Gastroesophageal sphincter (tissue), 3 donors: ENCODE measurements at regions not wholly inside any gene's neighbourhood (a gene's known extent, or its start where the extent isn't known, plus 50 kb on each side); places are given as distances from the start of the nearest gene placed in this dataset.

Source experiments
- CTCF ChIP-seq, 4 experiments: fragments of 200-600 bp in 2 of 4; fragments of 450-650 bp in 2 of 4; sonication (generic) in 1 of 4; IDR thresholded peaks; one replicate each; pipeline ENCODE4 v1.5.1; 2017 to 2019; ENCODE audit warnings: antibody characterized with exemption in 4 of 4, mild to moderate bottlenecking in 2 of 4, moderate library complexity in 2 of 4
- POLR2A ChIP-seq, 2 donors: fragments of 450-650 bp; IDR thresholded peaks; one replicate each; pipeline ENCODE4 v1.6.1; 2017; ENCODE audit warnings: antibody characterized with exemption in 2 of 2, mild to moderate bottlenecking in 2 of 2, moderate library complexity in 1 of 2

- TF ChIP-seq CTCF (IDR thresholded peaks at IDR 0.05) = no peak
- no peak for TF ChIP-seq POLR2A (IDR thresholded peaks at IDR 0.05)
These were observed 68.8 kb upstream of the TJP1 start for GRCh38 chr15:29891096-29891457.
